ENCODE measurements at regions not wholly inside any gene's neighbourhood (a gene's known extent, or its start where the extent isn't known, plus 50 kb on each side); places are given as distances from the start of the nearest gene placed in this dataset.

DNA sequence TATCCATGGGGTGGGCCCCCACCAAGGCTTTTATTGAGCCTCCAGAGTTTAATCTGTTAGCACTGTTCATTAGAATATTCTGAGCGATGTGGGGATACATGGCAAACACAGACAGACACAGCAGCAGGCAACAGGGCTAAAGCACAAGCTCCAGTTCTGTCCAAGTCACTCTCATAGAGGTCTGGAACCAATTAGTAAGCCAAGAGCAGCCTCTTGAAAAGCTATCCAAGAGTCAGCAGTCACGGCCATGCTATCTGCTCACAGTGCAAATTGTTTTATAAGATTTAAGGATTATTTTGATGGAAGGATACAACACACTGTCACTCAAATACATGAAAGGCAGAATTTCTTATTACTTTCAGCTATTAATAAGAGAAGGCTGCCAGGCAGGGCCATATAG lies 86.4 kb upstream of the DGKB start:
- H3K9ac ChIP-seq (ENCODE audit: low read depth, low read length): no peak overlapping the region
- no peaks in the 10 kb centered on the region for H3K27me3 ChIP-seq (ENCODE audit: control insufficient read depth, insufficient read depth, low read length)
- no peak overlapping the region for H4K91ac ChIP-seq (ENCODE audit: insufficient read depth, low read depth, low read length)
- H3K9me1 ChIP-seq (ENCODE audit: insufficient read depth, low read length): no peaks in the 10 kb centered on the region
- H3K4ac ChIP-seq (ENCODE audit: low read depth, low read length): no peak overlapping the region
- no peak overlapping the region for H3K14ac ChIP-seq (replicated peaks; ENCODE audit: low read depth, low read length)
- H3K4me3 ChIP-seq (ENCODE audit: insufficient read depth, low read depth, low read length): no peak overlapping the region
- H3K4me1 ChIP-seq (ENCODE audit: control insufficient read depth, insufficient read depth, low read length): no peaks in the 10 kb centered on the region
- no TSS peak for BruUV-seq (replicated peaks)
- ChIA-PET POLR2A (ENCODE audit: unreplicated experiment) (no interaction called here), CTCF (interaction anchor here (1.1 kb wide), 1 partner anchor 26 kb away, joined by 3 read pairs; no protein-coding TSS in a partner anchor)
- H3K27ac ChIP-seq (ENCODE audit: insufficient read depth, low read length): no peak overlapping the region
- H2BK15ac ChIP-seq (ENCODE audit: low read depth, low read length): no peak overlapping the region
- no peak overlapping the region for H2BK120ac ChIP-seq (ENCODE audit: low read depth, low read length)
- H4K8ac ChIP-seq (ENCODE audit: low read depth in 2 of 2, low read length in 2 of 2): no peak overlapping the region
- no peak overlapping the region for H3K18ac ChIP-seq (ENCODE audit: low read depth, low read length)
- no peak overlapping the region for H3K56ac ChIP-seq (ENCODE audit: extremely low read depth, insufficient read depth, low read length)
- no peaks in the 10 kb centered on the region for H3K36me3 ChIP-seq (ENCODE audit: control insufficient read depth, insufficient read depth, low read length)
- no peak overlapping the region for H2BK5ac ChIP-seq (ENCODE audit: low read depth, low read length, poor library complexity, severe bottlenecking)
- no peak overlapping the region for H2AFZ ChIP-seq (replicated peaks; ENCODE audit: low read length, poor library complexity)
- H3K9me3 ChIP-seq (ENCODE audit: control insufficient read depth, insufficient read depth, low read length): no peaks in the 10 kb centered on the region
- intact Hi-C loops (cut with micrococcal nuclease): no loop called here
- ATAC-seq (ENCODE audit: low read depth): no peak
- no peaks in the 10 kb centered on the region for H3K79me1 ChIP-seq (ENCODE audit: low read depth in 1 of 2, low read length in 2 of 2)
- no peak overlapping the region for H3K23ac ChIP-seq (ENCODE audit: low read depth, low read length)
- H2AK5ac ChIP-seq (ENCODE audit: low read depth, low read length): no peak overlapping the region
- WGBS, 2 experiments (ENCODE audit: extremely low coverage in 2 of 2, insufficient read length in 1 of 2): no CpG with 5 or more reads among the region's 2 CpGs
- no peak overlapping the region for H3K4me2 ChIP-seq (ENCODE audit: low read depth, low read length)
- H4K5ac ChIP-seq (ENCODE audit: low read depth, low read length): no peak overlapping the region
- in situ Hi-C loops (cut with MboI; ENCODE audit: low sequenced_read_pairs): no loop called here
- no peak for DNase-seq
- H2AK9ac ChIP-seq (replicated peaks; ENCODE audit: low read depth, low read length, poor library complexity): no peak overlapping the region
- dilution Hi-C loops (cut with HindIII; ENCODE audit: low sequenced_read_pairs, unreplicated experiment): no loop called here
- H2BK20ac ChIP-seq (ENCODE audit: low read depth, low read length): no peak overlapping the region
- TF ChIP-seq RCOR1 (IDR thresholded peaks at IDR 0.05; ENCODE audit: insufficient replicate concordance, low read length): no peak
- no peak for TF ChIP-seq FOS (IDR thresholded peaks at IDR 0.05; ENCODE audit: low read depth, low read length)
- no peak for TF ChIP-seq NFE2L2 (IDR thresholded peaks at IDR 0.05; ENCODE audit: low read depth, low read length)
- TF ChIP-seq MAZ (IDR thresholded peaks at IDR 0.05; ENCODE audit: borderline replicate concordance, low read depth, low read length): no peak
- no peak for TF ChIP-seq CEBPB (IDR thresholded peaks at IDR 0.05; ENCODE audit: low read depth, low read length)
- TF ChIP-seq CHD1 (IDR thresholded peaks at IDR 0.05; ENCODE audit: low read depth, low read length): no peak
- TF ChIP-seq, protein P1, sequence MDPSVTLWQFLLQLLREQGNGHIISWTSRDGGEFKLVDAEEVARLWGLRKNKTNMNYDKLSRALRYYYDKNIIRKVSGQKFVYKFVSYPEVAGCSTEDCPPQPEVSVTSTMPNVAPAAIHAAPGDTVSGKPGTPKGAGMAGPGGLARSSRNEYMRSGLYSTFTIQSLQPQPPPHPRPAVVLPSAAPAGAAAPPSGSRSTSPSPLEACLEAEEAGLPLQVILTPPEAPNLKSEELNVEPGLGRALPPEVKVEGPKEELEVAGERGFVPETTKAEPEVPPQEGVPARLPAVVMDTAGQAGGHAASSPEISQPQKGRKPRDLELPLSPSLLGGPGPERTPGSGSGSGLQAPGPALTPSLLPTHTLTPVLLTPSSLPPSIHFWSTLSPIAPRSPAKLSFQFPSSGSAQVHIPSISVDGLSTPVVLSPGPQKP (IDR thresholded peaks at IDR 0.05; ENCODE audit: borderline replicate concordance, low read depth, low read length): no peak
- TF ChIP-seq RFX5 (IDR thresholded peaks at IDR 0.05; ENCODE audit: low read depth, low read length): no peak
- no peaks in the 10 kb centered on the region for H4K20me1 ChIP-seq (ENCODE audit: insufficient read depth, low read length)

Measured in IMR-90 (cell line).